ENCODE measurements at regions not wholly inside any gene's neighbourhood (a gene's known extent, or its start where the extent isn't known, plus 50 kb on each side); places are given as distances from the start of the nearest gene placed in this dataset.

DNA sequence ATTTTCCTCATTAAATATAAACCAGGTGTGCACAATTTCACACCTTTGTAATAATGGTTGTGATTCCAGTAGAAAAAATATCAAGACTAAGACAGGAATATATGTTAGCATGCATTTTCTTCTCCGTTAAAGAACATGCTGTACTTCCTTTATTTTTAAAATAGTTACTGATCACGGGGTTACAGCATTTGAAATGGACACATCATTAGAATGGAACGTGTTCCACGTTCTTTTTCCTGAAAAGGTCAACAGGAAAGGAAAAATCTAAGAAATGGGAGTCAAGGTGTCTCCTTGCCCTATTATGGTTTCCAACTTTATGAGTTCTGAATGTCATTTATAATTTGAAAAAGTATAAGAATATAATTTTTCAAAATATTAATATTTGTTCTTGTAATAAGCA is 1325.7 kb downstream of the SLC16A7 start:
- no peak overlapping the region for H3K9ac ChIP-seq (ENCODE audit: low read length)
- H3K79me2 ChIP-seq (ENCODE audit: control insufficient read depth, insufficient read depth, low read length, poor library complexity) = no peaks in the 10 kb centered on the region
- H3K18ac ChIP-seq (ENCODE audit: low read length) = no peak overlapping the region
- no peaks in the 10 kb centered on the region for H3K79me1 ChIP-seq (ENCODE audit: low read length)
- no peaks in the 10 kb centered on the region for H3K27me3 ChIP-seq (ENCODE audit: insufficient read depth, low read length)
- H2AFZ ChIP-seq (ENCODE audit: insufficient read depth, low read length, poor library complexity) = no peak overlapping the region
- H2BK12ac ChIP-seq (ENCODE audit: low read length) = no peak overlapping the region
- H3K4me1 ChIP-seq (ENCODE audit: control insufficient read depth in 1 of 2, insufficient read depth in 2 of 2, low read length in 2 of 2) = no peaks in the 10 kb centered on the region
- H2BK120ac ChIP-seq (ENCODE audit: insufficient read depth, low read length, poor library complexity) = no peak overlapping the region
- no peak overlapping the region for H3K23ac ChIP-seq (ENCODE audit: low read length)
- H4K91ac ChIP-seq (ENCODE audit: low read depth, low read length) = no peak overlapping the region
- H2BK5ac ChIP-seq (ENCODE audit: low read depth, low read length, poor library complexity) = no peak overlapping the region
- H3K14ac ChIP-seq (ENCODE audit: low read length) = no peak overlapping the region
- H3K9me3 ChIP-seq (ENCODE audit: insufficient read depth, low read depth, low read length) = no peaks in the 10 kb centered on the region
- WGBS (ENCODE audit: extremely low coverage, insufficient coverage, insufficient read length) = no CpG with 5 or more reads among the region's 4 CpGs
- no peak overlapping the region for H4K12ac ChIP-seq (ENCODE audit: low read depth, low read length)
- H3K4ac ChIP-seq (ENCODE audit: low read depth, low read length) = no peak overlapping the region
- no peak overlapping the region for H3K4me3 ChIP-seq (ENCODE audit: low read depth, low read length)
- H3K4me2 ChIP-seq (ENCODE audit: low read length) = no peak overlapping the region
- H3K36me3 ChIP-seq (ENCODE audit: control insufficient read depth in 1 of 2, insufficient read depth in 2 of 2, low read length in 2 of 2) = no peaks in the 10 kb centered on the region
- no peak overlapping the region for H4K8ac ChIP-seq (ENCODE audit: low read depth, low read length)
- H3K27ac ChIP-seq (ENCODE audit: low read depth, low read length) = no peak overlapping the region
- H2AK5ac ChIP-seq (ENCODE audit: low read length) = no peak overlapping the region
- peak in 1 of 2 donors; percentile 5 for DNase-seq

DNA sequence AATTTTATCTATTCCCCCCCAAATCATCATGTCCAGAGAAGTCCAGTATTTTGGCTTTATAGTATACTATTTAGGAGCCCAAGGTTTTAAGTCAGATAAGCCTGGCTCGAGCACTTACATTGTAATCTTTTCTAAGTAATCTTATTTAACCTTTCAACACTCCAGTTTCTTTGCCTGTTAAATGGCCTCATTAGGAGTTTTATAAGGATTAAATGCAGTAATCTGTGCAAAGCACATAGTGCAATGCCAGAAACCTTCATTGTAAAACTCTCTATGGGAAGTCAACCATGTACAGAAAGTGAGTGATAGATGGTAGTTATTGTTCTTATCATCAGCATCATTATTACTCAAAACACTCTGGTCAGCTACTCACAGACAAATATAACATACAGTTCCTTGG is 1330.4 kb downstream of the SLC16A7 start:
- H3K4me2 ChIP-seq (ENCODE audit: low read length) = no peak overlapping the region

DNA sequence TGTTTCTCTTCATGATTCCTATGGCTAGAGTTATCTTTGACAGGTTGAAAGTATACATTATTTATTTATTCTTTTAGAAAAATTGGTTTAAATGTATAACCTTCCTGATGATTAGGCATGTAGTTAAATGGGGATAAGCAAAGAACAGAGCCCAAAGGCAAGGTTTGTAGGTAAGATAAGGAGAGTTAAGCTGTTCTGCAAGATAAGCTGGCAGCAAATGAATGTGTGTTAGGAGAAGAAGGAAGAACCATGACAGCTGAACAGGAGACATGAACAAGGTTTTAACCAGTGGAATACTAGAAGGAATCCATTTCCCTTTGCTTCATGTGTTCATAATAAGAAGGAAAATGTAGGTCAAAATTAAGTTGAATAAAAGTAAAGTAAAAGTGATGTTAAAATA is 1330.1 kb upstream of the USP15 start:
- Histone ChIP-seq H2BK5ac (ENCODE audit: low read depth, low read length, poor library complexity) (no peak overlapping the region), H3K9ac (ENCODE audit: low read length) (no peak overlapping the region), H4K91ac (ENCODE audit: low read depth, low read length) (no peak overlapping the region), H3K4me3 (ENCODE audit: low read depth, low read length) (no peak overlapping the region), H3K4me1 (ENCODE audit: control insufficient read depth in 1 of 2, insufficient read depth in 2 of 2, low read length in 2 of 2) (no peaks in the 10 kb centered on the region), H2AK5ac (ENCODE audit: low read length) (no peak overlapping the region), H3K23ac (ENCODE audit: low read length) (no peak overlapping the region), H2BK12ac (ENCODE audit: low read length) (no peak overlapping the region), H3K14ac (ENCODE audit: low read length) (no peak overlapping the region), H3K4ac (ENCODE audit: low read depth, low read length) (no peak overlapping the region), H3K79me1 (ENCODE audit: low read length) (no peaks in the 10 kb centered on the region), H3K4me2 (ENCODE audit: low read length) (no peak overlapping the region), H3K27me3 (ENCODE audit: insufficient read depth, low read length) (no peaks in the 10 kb centered on the region), H3K36me3 (ENCODE audit: control insufficient read depth in 1 of 2, insufficient read depth in 2 of 2, low read length in 2 of 2) (no peaks in the 10 kb centered on the region), H2BK120ac (ENCODE audit: insufficient read depth, low read length, poor library complexity) (no peak overlapping the region), H3K79me2 (ENCODE audit: control insufficient read depth, insufficient read depth, low read length, poor library complexity) (no peaks in the 10 kb centered on the region), H3K9me3 (ENCODE audit: insufficient read depth, low read depth, low read length) (no peaks in the 10 kb centered on the region), H2AFZ (ENCODE audit: insufficient read depth, low read length, poor library complexity) (no peak overlapping the region), H3K18ac (ENCODE audit: low read length) (no peak overlapping the region), H4K12ac (ENCODE audit: low read depth, low read length) (no peak overlapping the region), H3K27ac (ENCODE audit: low read depth, low read length) (no peak overlapping the region), H4K8ac (ENCODE audit: low read depth, low read length) (no peak overlapping the region)
- DNase-seq = no peak

More for the DNA sequence above, 1330.4 kb downstream of the SLC16A7 start:
- Histone ChIP-seq H3K27me3 (ENCODE audit: insufficient read depth, low read length) (no peaks in the 10 kb centered on the region), H2BK12ac (ENCODE audit: low read length) (no peak overlapping the region), H2BK5ac (ENCODE audit: low read depth, low read length, poor library complexity) (no peak overlapping the region), H3K36me3 (ENCODE audit: control insufficient read depth in 1 of 2, insufficient read depth in 2 of 2, low read length in 2 of 2) (no peaks in the 10 kb centered on the region), H4K12ac (ENCODE audit: low read depth, low read length) (no peak overlapping the region), H3K9me3 (ENCODE audit: insufficient read depth, low read depth, low read length) (no peaks in the 10 kb centered on the region), H4K8ac (ENCODE audit: low read depth, low read length) (no peak overlapping the region), H3K4me1 (ENCODE audit: control insufficient read depth in 1 of 2, insufficient read depth in 2 of 2, low read length in 2 of 2) (no peaks in the 10 kb centered on the region), H3K18ac (ENCODE audit: low read length) (no peak overlapping the region), H3K9ac (ENCODE audit: low read length) (no peak overlapping the region), H3K79me2 (ENCODE audit: control insufficient read depth, insufficient read depth, low read length, poor library complexity) (no peaks in the 10 kb centered on the region), H3K14ac (ENCODE audit: low read length) (no peak overlapping the region), H3K23ac (ENCODE audit: low read length) (no peak overlapping the region), H3K27ac (ENCODE audit: low read depth, low read length) (no peak overlapping the region), H3K4me3 (ENCODE audit: low read depth, low read length) (no peak overlapping the region), H2BK120ac (ENCODE audit: insufficient read depth, low read length, poor library complexity) (no peak overlapping the region), H3K79me1 (ENCODE audit: low read length) (no peaks in the 10 kb centered on the region), H3K4ac (ENCODE audit: low read depth, low read length) (no peak overlapping the region), H2AK5ac (ENCODE audit: low read length) (no peak overlapping the region), H4K91ac (ENCODE audit: low read depth, low read length) (no peak overlapping the region), H2AFZ (ENCODE audit: insufficient read depth, low read length, poor library complexity) (no peak overlapping the region)
- DNase-seq = no peak
- no CpG with 5 or more reads among the region's 1 CpG for WGBS (ENCODE audit: extremely low coverage, insufficient coverage, insufficient read length)

DNA sequence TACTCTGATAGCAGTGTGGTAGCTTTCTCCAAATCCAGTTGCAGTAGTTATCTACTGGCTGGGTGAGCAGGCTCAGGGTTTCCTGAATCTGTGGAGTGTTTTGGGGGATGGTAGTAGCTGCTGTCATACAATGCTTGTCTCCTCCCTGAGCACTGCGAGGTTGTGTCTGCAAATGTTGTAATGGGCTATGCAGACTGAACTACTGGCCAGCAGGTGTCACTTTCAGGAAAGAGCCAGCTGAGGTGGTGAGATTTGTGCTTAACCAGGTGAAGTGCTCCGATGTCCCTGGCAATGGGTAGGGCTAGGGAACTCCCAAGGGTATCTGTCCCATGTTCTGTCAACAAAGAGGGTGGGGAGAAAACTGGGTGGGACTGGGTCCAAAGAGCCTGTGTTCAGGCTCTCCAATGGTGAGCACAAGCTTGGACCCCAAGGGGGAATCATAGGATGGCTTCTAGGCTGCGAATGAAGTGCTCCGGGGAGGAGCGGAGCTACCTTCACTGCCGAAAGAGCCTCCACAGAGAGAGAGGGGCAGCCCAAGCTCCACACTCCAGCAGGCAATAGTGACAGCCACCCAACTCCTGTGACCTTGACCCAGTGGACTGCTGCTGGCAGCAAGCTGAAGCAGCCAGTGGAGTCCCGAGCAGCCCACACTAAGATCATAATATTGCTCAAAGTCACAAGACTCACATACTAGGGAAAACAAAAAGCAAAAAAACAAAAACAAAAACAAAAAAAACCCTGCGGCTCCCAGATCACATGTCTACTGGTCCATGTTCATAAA is 1324.0 kb upstream of the USP15 start:
- no peak overlapping the region for H2AK5ac ChIP-seq (ENCODE audit: low read length)
- H3K4ac ChIP-seq (ENCODE audit: low read depth, low read length) = no peak overlapping the region
- H3K36me3 ChIP-seq (ENCODE audit: control insufficient read depth in 1 of 2, insufficient read depth in 2 of 2, low read length in 2 of 2) = no peaks in the 10 kb centered on the region
- no peak overlapping the region for H2AFZ ChIP-seq (ENCODE audit: insufficient read depth, low read length, poor library complexity)
- no peak overlapping the region for H3K27ac ChIP-seq (ENCODE audit: low read depth, low read length)
- H2BK12ac ChIP-seq (ENCODE audit: low read length) = no peak overlapping the region
- no peaks in the 10 kb centered on the region for H3K79me2 ChIP-seq (ENCODE audit: control insufficient read depth, insufficient read depth, low read length, poor library complexity)
- H4K91ac ChIP-seq (ENCODE audit: low read depth, low read length) = no peak overlapping the region
- DNase-seq = no peak
- H3K9ac ChIP-seq (ENCODE audit: low read length) = no peak overlapping the region
- no peak overlapping the region for H2BK120ac ChIP-seq (ENCODE audit: insufficient read depth, low read length, poor library complexity)
- no peaks in the 10 kb centered on the region for H3K9me3 ChIP-seq (ENCODE audit: insufficient read depth, low read depth, low read length)
- H3K18ac ChIP-seq (ENCODE audit: low read length) = no peak overlapping the region
- no peaks in the 10 kb centered on the region for H3K4me1 ChIP-seq (ENCODE audit: control insufficient read depth in 1 of 2, insufficient read depth in 2 of 2, low read length in 2 of 2)
- H3K4me3 ChIP-seq (ENCODE audit: low read depth, low read length) = no peak overlapping the region
- H3K27me3 ChIP-seq (ENCODE audit: insufficient read depth, low read length) = no peaks in the 10 kb centered on the region
- no peak overlapping the region for H3K23ac ChIP-seq (ENCODE audit: low read length)
- H4K8ac ChIP-seq (ENCODE audit: low read depth, low read length) = no peak overlapping the region
- H3K4me2 ChIP-seq (ENCODE audit: low read length) = no peak overlapping the region
- no peak overlapping the region for H4K12ac ChIP-seq (ENCODE audit: low read depth, low read length)
- no CpG with 5 or more reads among the region's 8 CpGs for WGBS (ENCODE audit: extremely low coverage, insufficient coverage, insufficient read length)
- no peaks in the 10 kb centered on the region for H3K79me1 ChIP-seq (ENCODE audit: low read length)
- no peak overlapping the region for H2BK5ac ChIP-seq (ENCODE audit: low read depth, low read length, poor library complexity)
- no peak overlapping the region for H3K14ac ChIP-seq (ENCODE audit: low read length)

All from trophoblast cell (in vitro differentiated cells and primary cell).